ENCODE measurements at regions not wholly inside any gene's neighbourhood (a gene's known extent, or its start where the extent isn't known, plus 50 kb on each side); places are given as distances from the start of the nearest gene placed in this dataset.

DNA sequence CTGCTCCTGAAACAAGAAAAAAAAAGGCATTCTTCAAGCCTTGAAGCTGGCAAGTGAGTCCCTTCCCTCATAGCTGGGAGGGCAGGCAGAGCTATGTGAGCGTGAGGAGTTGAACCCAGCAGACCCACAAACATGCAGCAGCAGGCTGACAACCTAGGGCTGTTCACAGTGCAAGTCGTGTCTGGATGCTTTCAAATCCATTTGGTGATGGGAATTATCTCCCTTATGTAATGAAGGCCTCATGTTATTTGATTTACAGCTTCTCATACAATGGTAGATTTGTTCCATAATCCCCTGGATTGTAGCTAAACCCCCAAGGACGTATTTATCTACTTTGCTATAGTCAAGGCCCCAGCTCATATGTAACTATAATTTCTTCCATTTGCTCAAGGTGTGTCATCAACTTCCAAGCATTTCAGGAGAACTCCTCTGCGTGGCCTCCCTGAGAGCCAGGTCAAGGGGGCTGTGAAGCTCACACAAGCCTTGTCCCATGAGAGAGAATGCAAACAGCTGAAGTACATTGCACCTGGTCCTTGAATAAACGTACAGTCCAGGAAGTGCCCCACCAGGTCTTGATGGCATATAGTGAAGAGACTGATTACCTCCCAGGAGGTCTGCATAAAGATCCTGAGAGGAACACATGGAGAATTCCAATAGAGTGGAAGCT, 124.8 kb upstream of the SLC1A3 start:
- Histone ChIP-seq H3K4me3 (no peak overlapping the region), H3K27me3 (ENCODE audit: insufficient read depth, low read depth) (no peaks in the 10 kb centered on the region), H2AFZ (no peak overlapping the region), H3K9me2 (ENCODE audit: insufficient read depth) (no peaks in the 10 kb centered on the region), H3K79me2 (ENCODE audit: low read depth) (no peaks in the 10 kb centered on the region), H3K9me3 (ENCODE audit: insufficient read depth, low read depth) (no peaks in the 10 kb centered on the region), H4K20me1 (ENCODE audit: insufficient read depth) (no peaks in the 10 kb centered on the region), H3K4me2 (no peak overlapping the region), H3K27ac (no peak overlapping the region), H3K4me1 (replicated peaks; ENCODE audit: insufficient read depth) (peaks cover 8% of the 10 kb centered on the region), H3K36me3 (ENCODE audit: low read depth) (no peaks in the 10 kb centered on the region), H3F3A (ENCODE audit: insufficient read depth, low read depth) (no peaks in the 10 kb centered on the region)
- no peak for TF ChIP-seq EZH2 (IDR thresholded peaks at IDR 0.05; ENCODE audit: low read depth)
- TF ChIP-seq, protein P1, sequence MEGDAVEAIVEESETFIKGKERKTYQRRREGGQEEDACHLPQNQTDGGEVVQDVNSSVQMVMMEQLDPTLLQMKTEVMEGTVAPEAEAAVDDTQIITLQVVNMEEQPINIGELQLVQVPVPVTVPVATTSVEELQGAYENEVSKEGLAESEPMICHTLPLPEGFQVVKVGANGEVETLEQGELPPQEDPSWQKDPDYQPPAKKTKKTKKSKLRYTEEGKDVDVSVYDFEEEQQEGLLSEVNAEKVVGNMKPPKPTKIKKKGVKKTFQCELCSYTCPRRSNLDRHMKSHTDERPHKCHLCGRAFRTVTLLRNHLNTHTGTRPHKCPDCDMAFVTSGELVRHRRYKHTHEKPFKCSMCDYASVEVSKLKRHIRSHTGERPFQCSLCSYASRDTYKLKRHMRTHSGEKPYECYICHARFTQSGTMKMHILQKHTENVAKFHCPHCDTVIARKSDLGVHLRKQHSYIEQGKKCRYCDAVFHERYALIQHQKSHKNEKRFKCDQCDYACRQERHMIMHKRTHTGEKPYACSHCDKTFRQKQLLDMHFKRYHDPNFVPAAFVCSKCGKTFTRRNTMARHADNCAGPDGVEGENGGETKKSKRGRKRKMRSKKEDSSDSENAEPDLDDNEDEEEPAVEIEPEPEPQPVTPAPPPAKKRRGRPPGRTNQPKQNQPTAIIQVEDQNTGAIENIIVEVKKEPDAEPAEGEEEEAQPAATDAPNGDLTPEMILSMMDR (conservative IDR thresholded peaks at IDR 0.05) = no peak
- POLR2A ChIA-PET (ENCODE audit: unreplicated experiment) = no interaction called here
- CTCF ChIA-PET = no interaction called here
- no peak for DNase-seq
- intact Hi-C loops (cut with micrococcal nuclease; ENCODE audit: unreplicated experiment) = no loop called here
- no TSS peak for BruUV-seq (replicated peaks)

DNA sequence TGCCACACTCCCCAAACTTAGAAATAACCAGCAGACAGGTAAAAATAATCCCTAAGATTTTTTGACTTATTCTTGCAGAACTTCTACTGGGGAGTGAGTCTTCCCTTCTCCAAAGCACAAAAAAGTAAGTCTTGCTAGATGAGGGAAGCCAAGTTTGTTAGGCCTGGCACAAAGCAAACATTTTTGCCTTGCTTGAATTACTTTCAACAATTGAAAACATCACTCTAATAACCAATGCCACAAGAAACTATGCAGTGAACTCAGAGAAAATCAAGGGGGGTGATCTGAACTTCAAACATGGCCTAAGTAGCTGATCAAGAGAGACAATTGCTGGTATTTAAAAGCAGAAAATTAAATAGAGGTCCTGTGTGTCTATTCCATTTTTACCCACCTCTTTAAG, 123.6 kb upstream of the SLC1A3 start:
- POLR2A ChIA-PET (ENCODE audit: unreplicated experiment) = no interaction called here
- no peaks in the 10 kb centered on the region for H3F3A ChIP-seq (ENCODE audit: insufficient read depth, low read depth)

DNA sequence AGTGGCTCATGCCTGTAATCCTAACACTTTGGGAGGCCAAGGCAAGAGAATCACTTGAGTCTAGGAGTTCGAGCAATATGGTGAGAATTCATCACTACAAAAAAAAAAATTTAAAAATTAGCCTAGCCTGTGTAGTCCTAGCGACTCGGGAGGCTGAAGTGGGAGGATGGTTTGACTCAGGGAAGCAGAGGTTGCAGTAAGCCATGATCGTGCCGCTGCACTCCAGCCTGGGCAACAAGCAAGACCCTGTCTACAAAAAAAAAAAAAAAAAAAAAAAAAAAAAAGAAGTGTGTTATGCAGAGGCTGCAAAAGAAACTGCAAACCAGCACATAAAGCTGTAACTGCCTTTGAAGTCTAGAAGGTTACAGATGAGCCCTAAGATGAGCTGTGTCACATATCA, 116.9 kb upstream of the SLC1A3 start:
- Histone ChIP-seq H3K4me1 (replicated peaks; ENCODE audit: insufficient read depth) (peaks cover 19% of the 10 kb centered on the region), H4K20me1 (ENCODE audit: insufficient read depth) (no peaks in the 10 kb centered on the region), H3K27ac (no peak overlapping the region), H3K4me2 (no peak overlapping the region), H3K79me2 (ENCODE audit: low read depth) (no peaks in the 10 kb centered on the region), H3K9me2 (ENCODE audit: insufficient read depth) (no peaks in the 10 kb centered on the region), H2AFZ (no peak overlapping the region), H3K27me3 (ENCODE audit: insufficient read depth, low read depth) (no peaks in the 10 kb centered on the region), H3K4me3 (no peak overlapping the region), H3K9me3 (ENCODE audit: insufficient read depth, low read depth) (no peaks in the 10 kb centered on the region), H3F3A (ENCODE audit: insufficient read depth, low read depth) (peaks cover 6% of the 10 kb centered on the region; the same call in 1 of the 2 replicates), H3K36me3 (ENCODE audit: low read depth) (no peaks in the 10 kb centered on the region)
- TF ChIP-seq EZH2 (IDR thresholded peaks at IDR 0.05; ENCODE audit: low read depth) = no peak
- TF ChIP-seq, protein P1 (conservative IDR thresholded peaks at IDR 0.05) = no peak
- no peak for DNase-seq
- CTCF ChIA-PET = no interaction called here
- intact Hi-C loops (cut with micrococcal nuclease; ENCODE audit: unreplicated experiment) = no loop called here
- POLR2A ChIA-PET (ENCODE audit: unreplicated experiment) = no interaction called here
- BruUV-seq (replicated peaks) = no TSS peak

More for the DNA sequence above, 123.6 kb upstream of the SLC1A3 start:
- H3K27ac ChIP-seq = no peak overlapping the region
- H3K27me3 ChIP-seq (ENCODE audit: insufficient read depth, low read depth) = no peaks in the 10 kb centered on the region
- TF ChIP-seq, protein P1 (conservative IDR thresholded peaks at IDR 0.05) = no peak
- TF ChIP-seq EZH2 (IDR thresholded peaks at IDR 0.05; ENCODE audit: low read depth) = no peak
- intact Hi-C loops (cut with micrococcal nuclease; ENCODE audit: unreplicated experiment) = no loop called here
- peaks cover 8% of the 10 kb centered on the region for H3K4me1 ChIP-seq (replicated peaks; ENCODE audit: insufficient read depth)
- H3K9me3 ChIP-seq (ENCODE audit: insufficient read depth, low read depth) = no peaks in the 10 kb centered on the region
- 0 out of 2 replicates have a peak overlapping the region, but pooled peaks have one; percentile 5 for H2AFZ ChIP-seq
- no peak overlapping the region for H3K4me3 ChIP-seq
- no peak overlapping the region for H3K4me2 ChIP-seq
- no peaks in the 10 kb centered on the region for H3K79me2 ChIP-seq (ENCODE audit: low read depth)
- no peak for DNase-seq
- no peaks in the 10 kb centered on the region for H3K36me3 ChIP-seq (ENCODE audit: low read depth)
- no peaks in the 10 kb centered on the region for H4K20me1 ChIP-seq (ENCODE audit: insufficient read depth)
- no TSS peak for BruUV-seq (replicated peaks)
- CTCF ChIA-PET = no interaction called here
- H3K9me2 ChIP-seq (ENCODE audit: insufficient read depth) = no peaks in the 10 kb centered on the region
